ENCODE measurements at regions not wholly inside any gene's neighbourhood (a gene's known extent, or its start where the extent isn't known, plus 50 kb on each side); places are given as distances from the start of the nearest gene placed in this dataset.

DNA sequence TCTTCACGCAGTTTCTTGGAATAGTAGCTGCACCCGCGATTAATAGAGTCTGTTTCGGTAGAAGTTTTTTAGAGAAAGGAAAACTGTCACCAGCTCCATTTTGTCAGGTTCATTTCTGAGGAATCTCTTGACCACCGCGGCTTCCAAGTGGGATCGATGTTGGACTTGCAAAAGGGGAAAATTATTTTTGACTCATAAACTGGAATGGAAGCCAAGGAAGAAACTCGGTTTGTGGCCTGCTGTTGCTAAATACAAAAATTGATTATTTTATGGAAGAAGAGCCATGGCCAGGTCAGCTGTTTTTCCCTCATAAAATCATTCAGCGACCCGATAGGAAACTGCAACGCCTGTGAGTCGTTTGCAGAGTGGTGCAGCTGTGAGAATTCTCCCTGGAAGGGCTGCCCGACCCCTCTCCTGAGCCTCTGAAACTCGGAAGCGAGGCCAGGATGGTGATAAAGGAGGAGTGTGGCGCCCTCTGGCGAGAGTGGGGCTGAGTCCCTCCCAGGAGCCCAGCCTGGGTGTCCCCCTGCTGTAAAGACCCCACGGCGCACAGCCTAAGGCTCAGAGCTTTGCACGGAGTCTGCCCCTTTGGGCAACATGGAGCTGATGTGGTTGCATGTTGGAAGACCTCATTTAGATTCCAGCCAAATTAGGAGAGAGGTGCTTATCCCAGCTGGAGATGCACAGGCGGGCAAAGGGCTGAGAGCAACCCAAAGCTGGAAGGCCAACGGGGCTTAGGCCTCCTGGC, 83.6 kb upstream of the SLC25A33 start:
- TF ChIP-seq EZH2 (IDR thresholded peaks at IDR 0.05) (no peak), POLR2AphosphoS5 (IDR thresholded peaks at IDR 0.05; ENCODE audit: borderline replicate concordance, low read depth, low read length) (no peak)
